Liver (tissue), 3 donors: ENCODE measurements at regions not wholly inside any gene's neighbourhood (a gene's known extent, or its start where the extent isn't known, plus 50 kb on each side); places are given as distances from the start of the nearest gene placed in this dataset.

ENCODE experiments used
- ATF3 ChIP-seq: IDR thresholded peaks from 2 replicates; pipeline ENCODE4 v1.6.1; 2016; ENCODE audit warnings: antibody characterized with exemption
- CTCF ChIP-seq: fragments of 150-350 bp; IDR thresholded peaks from 2 replicates; pipeline ENCODE4 v1.5.1; 2017; ENCODE audit warnings: improper control_type of control experiment, low read depth, low read length; ENCODE audit not compliant: missing input control
- FOXA1 ChIP-seq: IDR thresholded peaks from 2 replicates; pipeline ENCODE4 v1.6.1; 2016; ENCODE audit warnings: antibody characterized with exemption
- HNF4G ChIP-seq: IDR thresholded peaks from 2 replicates; pipeline ENCODE4 v1.6.1; 2016; ENCODE audit warnings: antibody characterized with exemption
- JUND ChIP-seq, 2 donors: IDR thresholded peaks; 2 replicates each; pipeline ENCODE4 v1.6.1; 2016; ENCODE audit warnings: antibody characterized with exemption in 2 of 2
- MAX ChIP-seq: IDR thresholded peaks from 2 replicates; pipeline ENCODE4 v1.6.1; 2016; ENCODE audit warnings: antibody characterized with exemption
- NR2F2 ChIP-seq: IDR thresholded peaks from 2 replicates; pipeline ENCODE4 v1.6.1; 2016; ENCODE audit warnings: antibody characterized with exemption
- RAD21 ChIP-seq, 2 donors: IDR thresholded peaks; 2 replicates each; pipeline ENCODE4 v1.6.1; 2016; ENCODE audit warnings: antibody characterized with exemption in 2 of 2, mild to moderate bottlenecking in 2 of 2
- REST ChIP-seq: IDR thresholded peaks from 2 replicates; pipeline ENCODE4 v1.6.1; 2016; ENCODE audit warnings: antibody characterized with exemption, mild to moderate bottlenecking
- RXRA ChIP-seq, 2 donors: IDR thresholded peaks; 2 replicates each; pipeline ENCODE4 v1.6.1; 2017 to 2018; ENCODE audit warnings: antibody characterized with exemption in 2 of 2, mild to moderate bottlenecking in 1 of 2
- SP1 ChIP-seq: IDR thresholded peaks from 2 replicates; pipeline ENCODE4 v1.6.1; 2018; ENCODE audit warnings: antibody characterized with exemption, mild to moderate bottlenecking
- TAF1 ChIP-seq: conservative IDR thresholded peaks from 2 replicates; pipeline ENCODE4 v1.6.1; 2016; ENCODE audit warnings: antibody characterized with exemption, mild to moderate bottlenecking
- YY1 ChIP-seq: IDR thresholded peaks from 2 replicates; pipeline ENCODE4 v1.6.1; 2016; ENCODE audit warnings: antibody characterized with exemption, mild to moderate bottlenecking
- ZBTB33 ChIP-seq: IDR thresholded peaks from 2 replicates; pipeline ENCODE4 v1.6.1; 2016; ENCODE audit warnings: antibody characterized with exemption
- donor health status: healthy.
- donor health status: healthy.

GRCh38 chr5:162289489-162289888 lies 221.9 kb downstream of the GABRG2 start:
- TF ChIP-seq CTCF = no peak
- no peak for TF ChIP-seq TAF1
- TF ChIP-seq RAD21 (IDR thresholded peaks at IDR 0.05) = no peak
- TF ChIP-seq REST = no peak
- no peak for TF ChIP-seq SP1
- TF ChIP-seq JUND (IDR thresholded peaks at IDR 0.05) = no peak
- TF ChIP-seq RXRA (IDR thresholded peaks at IDR 0.05) = no peak
- TF ChIP-seq YY1 = no peak
- no peak for TF ChIP-seq ATF3
- no peak for TF ChIP-seq MAX
- no peak for TF ChIP-seq NR2F2
- TF ChIP-seq ZBTB33 = no peak
- no peak for TF ChIP-seq FOXA1
- TF ChIP-seq HNF4G = no peak
